Lower lobe of right lung (tissue), 2 donors: ENCODE measurements at regions not wholly inside any gene's neighbourhood (a gene's known extent, or its start where the extent isn't known, plus 50 kb on each side); places are given as distances from the start of the nearest gene placed in this dataset.

Experiments
- ATAC-seq, 2 donors: fragments of 200-7000 bp; cut with Tn5 transposase; one replicate each; pipeline ENCODE4 v1.9.1; 2020 to 2022; ENCODE audit warnings: mild to moderate bottlenecking in 2 of 2, moderate library complexity in 2 of 2
- DNase-seq: peaks from one replicate; pipeline ENCODE4 v3.0.0-alpha.2; 2020
- H3K27ac ChIP-seq: fragments of 200-600 bp; one replicate; pipeline ENCODE4 v1.8.0; 2022
- H3K27me3 ChIP-seq: fragments of 200-600 bp; one replicate; pipeline ENCODE4 v1.8.0; 2022; ENCODE audit warnings: low read depth
- H3K36me3 ChIP-seq: fragments of 200-600 bp; one replicate; pipeline ENCODE4 v1.8.0; 2022; ENCODE audit warnings: mild to moderate bottlenecking
- H3K4me1 ChIP-seq: fragments of 200-600 bp; one replicate; pipeline ENCODE4 v1.8.0; 2022
- H3K4me3 ChIP-seq: fragments of 200-600 bp; one replicate; pipeline ENCODE4 v1.8.0; 2022; ENCODE audit warnings: mild to moderate bottlenecking
- H3K9me3 ChIP-seq: fragments of 200-600 bp; one replicate; pipeline ENCODE4 v1.8.0; 2022
- intact Hi-C: fragments of 100-400 bp; cut with DNase I; formaldehyde crosslinking; loops from one replicate; pipeline ENCODE4 v1.11.0; 2022
- TF ChIP-seq, protein P1 (sequence below): fragments of 200-600 bp; IDR thresholded peaks from one replicate; pipeline ENCODE4 v1.8.0; 2022; ENCODE audit warnings: antibody characterized with exemption, mild to moderate bottlenecking
- donor health status: DM: no; HTN: yes; CAD: no; lungs with severe emphysema.

DNA sequence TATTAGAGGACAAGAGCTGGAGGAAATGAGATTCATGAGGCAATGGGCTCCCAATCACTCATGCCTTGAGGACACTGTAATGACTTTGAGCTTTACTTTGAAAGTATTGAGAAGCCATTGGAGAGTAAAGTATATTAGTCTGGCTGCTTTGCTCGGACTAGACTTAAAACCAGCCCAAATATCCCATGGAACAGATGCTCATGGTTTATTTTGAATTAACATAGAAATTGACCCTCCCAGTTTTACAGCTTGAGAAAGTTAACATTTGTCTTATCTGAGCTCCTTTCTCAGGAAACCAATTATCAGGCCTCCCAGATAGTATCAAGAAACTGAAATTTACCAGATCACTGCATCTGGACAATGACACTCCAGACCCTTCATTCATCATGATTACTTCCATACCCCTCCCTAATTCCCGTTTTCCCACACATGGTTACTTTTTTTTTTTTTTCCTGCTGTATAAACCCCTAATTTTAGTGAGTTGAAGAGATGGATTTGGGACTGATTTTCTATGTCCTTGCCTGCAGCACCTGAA is 270.8 kb upstream of the SMIM30 start:
- Histone ChIP-seq H3K27ac (no peak overlapping the region), H3K36me3 (no peaks in the 10 kb centered on the region), H3K27me3 (no peaks in the 10 kb centered on the region), H3K4me1 (no peaks in the 10 kb centered on the region), H3K9me3 (no peaks in the 10 kb centered on the region), H3K4me3 (no peak overlapping the region)
- TF ChIP-seq, protein P1, sequence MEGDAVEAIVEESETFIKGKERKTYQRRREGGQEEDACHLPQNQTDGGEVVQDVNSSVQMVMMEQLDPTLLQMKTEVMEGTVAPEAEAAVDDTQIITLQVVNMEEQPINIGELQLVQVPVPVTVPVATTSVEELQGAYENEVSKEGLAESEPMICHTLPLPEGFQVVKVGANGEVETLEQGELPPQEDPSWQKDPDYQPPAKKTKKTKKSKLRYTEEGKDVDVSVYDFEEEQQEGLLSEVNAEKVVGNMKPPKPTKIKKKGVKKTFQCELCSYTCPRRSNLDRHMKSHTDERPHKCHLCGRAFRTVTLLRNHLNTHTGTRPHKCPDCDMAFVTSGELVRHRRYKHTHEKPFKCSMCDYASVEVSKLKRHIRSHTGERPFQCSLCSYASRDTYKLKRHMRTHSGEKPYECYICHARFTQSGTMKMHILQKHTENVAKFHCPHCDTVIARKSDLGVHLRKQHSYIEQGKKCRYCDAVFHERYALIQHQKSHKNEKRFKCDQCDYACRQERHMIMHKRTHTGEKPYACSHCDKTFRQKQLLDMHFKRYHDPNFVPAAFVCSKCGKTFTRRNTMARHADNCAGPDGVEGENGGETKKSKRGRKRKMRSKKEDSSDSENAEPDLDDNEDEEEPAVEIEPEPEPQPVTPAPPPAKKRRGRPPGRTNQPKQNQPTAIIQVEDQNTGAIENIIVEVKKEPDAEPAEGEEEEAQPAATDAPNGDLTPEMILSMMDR, result no peak
- ATAC-seq, result no peak
- intact Hi-C loops, result no loop called here
- no peak for DNase-seq

DNA sequence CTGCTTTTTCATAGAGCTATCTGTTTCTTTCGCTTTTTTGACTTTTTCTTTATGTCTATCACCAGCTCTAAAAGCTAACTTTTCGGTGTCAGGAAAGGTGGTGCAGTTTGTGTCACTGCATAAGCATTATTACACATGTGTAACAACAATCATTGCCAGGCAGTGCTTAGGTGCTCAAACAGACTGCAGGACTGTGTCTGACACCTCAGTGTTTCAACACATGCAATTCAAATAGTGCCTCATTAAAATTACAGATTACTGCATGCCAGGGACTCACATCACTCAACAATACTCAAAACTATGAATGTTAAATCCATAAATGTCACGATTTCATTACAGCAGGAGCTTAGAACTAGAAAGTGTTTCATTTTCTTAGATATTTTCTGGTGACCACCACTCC is 265.3 kb upstream of the SMIM30 start:
- no peak overlapping the region for H3K4me3 ChIP-seq

GRCh38 chr7:113379746-113380145 is 261.4 kb upstream of the SMIM30 start:
- no peak for ATAC-seq
- Histone ChIP-seq H3K27ac (no peak overlapping the region), H3K4me3 (no peak overlapping the region), H3K36me3 (no peaks in the 10 kb centered on the region), H3K27me3 (no peaks in the 10 kb centered on the region), H3K9me3 (no peaks in the 10 kb centered on the region), H3K4me1 (no peaks in the 10 kb centered on the region)
- intact Hi-C loops, result no loop called here
- TF ChIP-seq, protein P1, result no peak
- DNase-seq, result no peak

More for the DNA sequence above, 265.3 kb upstream of the SMIM30 start:
- TF ChIP-seq, protein P1, result no peak
- H3K9me3 ChIP-seq, result no peaks in the 10 kb centered on the region
- intact Hi-C loops, result no loop called here
- DNase-seq (no peak), ATAC-seq (no peak)
- H3K27me3 ChIP-seq, result no peaks in the 10 kb centered on the region
- H3K27ac ChIP-seq, result no peak overlapping the region
- H3K36me3 ChIP-seq, result no peaks in the 10 kb centered on the region
- H3K4me1 ChIP-seq, result no peaks in the 10 kb centered on the region

DNA sequence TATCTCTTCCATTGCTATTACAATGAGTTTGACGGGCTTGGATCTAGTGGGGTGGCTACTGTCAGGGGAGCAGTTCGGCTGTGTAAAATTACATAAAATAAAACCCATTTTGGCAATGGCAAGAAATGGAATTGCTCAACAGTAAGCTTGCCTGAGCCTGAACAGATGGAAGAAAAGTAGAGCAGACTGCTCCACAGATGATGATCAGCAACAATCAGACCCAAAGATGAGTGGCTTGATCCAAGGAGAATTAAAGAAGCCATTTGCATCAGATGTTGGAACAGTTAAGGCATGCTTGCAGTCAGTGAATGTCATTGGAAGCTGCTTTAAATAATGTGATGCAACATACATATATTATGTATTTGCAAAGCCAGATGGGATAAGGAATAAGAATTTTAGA is 256.6 kb upstream of the SMIM30 start:
- no peak for DNase-seq

GRCh38 chr7:113373863-113374262 is 255.5 kb upstream of the SMIM30 start:
- no peak for DNase-seq
- ATAC-seq, result no peak
- Histone ChIP-seq H3K36me3 (no peaks in the 10 kb centered on the region), H3K27me3 (no peaks in the 10 kb centered on the region), H3K9me3 (no peaks in the 10 kb centered on the region), H3K4me1 (no peaks in the 10 kb centered on the region), H3K27ac (no peak overlapping the region), H3K4me3 (no peak overlapping the region)
- TF ChIP-seq, protein P1, result no peak
- intact Hi-C loops, result no loop called here

More for the DNA sequence above, 256.6 kb upstream of the SMIM30 start:
- no peaks in the 10 kb centered on the region for H3K9me3 ChIP-seq
- intact Hi-C loops, result no loop called here
- TF ChIP-seq, protein P1, result no peak
- no peaks in the 10 kb centered on the region for H3K27me3 ChIP-seq
- no peak overlapping the region for H3K27ac ChIP-seq
- ATAC-seq, result no peak
- no peak overlapping the region for H3K4me3 ChIP-seq
- no peaks in the 10 kb centered on the region for H3K36me3 ChIP-seq
- no peaks in the 10 kb centered on the region for H3K4me1 ChIP-seq
